HG03175 (cell line): ENCODE measurements at regions not wholly inside any gene's neighbourhood (a gene's known extent, or its start where the extent isn't known, plus 50 kb on each side); places are given as distances from the start of the nearest gene placed in this dataset.
A peak's percentile ranks its signal among the peaks of the same experiment; 100 is the strongest.
"Not testable (repeated sequence)": the region's sequence is repeated elsewhere in the genome, so short reads cannot be mapped to it uniquely, and the experiment has no call there.

Experiments used
- ATAC-seq: cut with Tn5 transposase; IDR thresholded peaks from one replicate; pipeline ENCODE4 v1.9.1; 2021; ENCODE audit warnings: mild to moderate bottlenecking, moderate library complexity; ENCODE audit not compliant: unreplicated experiment

GRCh38 chr5:106094839-106095238, 1575.9 kb downstream of the EFNA5 start:
- ATAC-seq: no peak

DNA sequence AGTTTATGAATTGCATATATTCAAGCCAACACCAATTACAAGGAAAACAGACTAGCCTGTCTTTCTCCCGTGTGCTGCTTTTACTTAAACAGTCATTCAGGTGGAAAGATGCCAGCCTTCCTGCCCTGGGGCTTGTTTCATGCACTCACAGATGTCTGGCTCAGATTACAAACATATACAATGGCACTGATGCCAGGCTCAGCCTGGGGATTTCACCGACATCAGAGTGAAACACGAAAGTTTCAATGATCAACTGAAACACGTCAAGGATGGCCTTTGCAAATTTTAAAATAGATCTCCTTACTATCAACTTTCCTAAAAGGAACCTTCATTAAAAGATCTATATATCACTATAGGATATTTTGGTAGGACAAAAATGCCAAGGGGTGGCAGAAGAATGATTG, 1576.5 kb downstream of the EFNA5 start:
- no peak for ATAC-seq

- no peak for ATAC-seq
Observed at GRCh38 chr5:106093134-106093533, 1577.6 kb downstream of the EFNA5 start.

- ATAC-seq: no peak
Observed at GRCh38 chr5:106092455-106092854, 1578.3 kb downstream of the EFNA5 start.

- ATAC-seq: no peak
Observed at GRCh38 chr5:106089073-106089472, 1581.7 kb downstream of the EFNA5 start.

DNA sequence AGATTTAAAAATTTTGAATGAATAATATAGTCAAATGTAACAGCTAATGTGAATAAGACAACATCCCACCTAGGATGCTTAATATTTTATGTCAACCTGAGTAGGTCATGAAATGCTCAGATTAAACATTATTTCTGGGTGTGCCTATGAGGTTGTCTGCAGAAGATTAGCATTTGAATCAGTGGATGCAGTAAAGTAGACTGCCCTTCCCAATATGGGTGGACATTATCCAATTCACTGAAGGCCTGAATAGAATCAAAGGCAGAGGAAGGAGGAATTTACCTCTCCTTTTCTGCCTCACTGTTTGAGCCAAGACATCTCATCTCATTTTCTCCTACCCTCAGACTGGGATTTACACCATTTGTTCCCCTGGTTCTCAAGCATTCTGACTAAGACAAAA, 1582.3 kb downstream of the EFNA5 start:
- ATAC-seq: no peak

GRCh38 chr5:106086352-106086751, 1584.4 kb downstream of the EFNA5 start:
- ATAC-seq: no peak

DNA sequence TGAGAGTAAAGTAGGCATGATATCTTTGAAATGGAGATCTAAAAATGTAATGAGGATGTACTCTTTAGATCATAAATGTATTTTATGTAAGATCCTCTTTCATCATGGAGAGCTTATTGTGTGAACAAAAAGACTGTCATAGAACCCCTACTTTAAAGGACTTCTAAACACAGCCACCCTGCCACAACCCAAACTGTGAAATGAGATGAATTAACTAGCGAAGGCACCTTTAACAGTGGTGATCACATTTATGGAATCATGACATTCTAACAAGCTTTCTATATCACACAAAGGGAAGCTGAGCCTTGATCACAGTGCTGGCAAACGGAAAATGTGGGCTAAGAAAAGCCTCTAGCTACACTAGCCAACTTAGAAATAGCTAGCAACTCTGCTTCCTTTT, 1585.2 kb downstream of the EFNA5 start:
- ATAC-seq: no peak

DNA sequence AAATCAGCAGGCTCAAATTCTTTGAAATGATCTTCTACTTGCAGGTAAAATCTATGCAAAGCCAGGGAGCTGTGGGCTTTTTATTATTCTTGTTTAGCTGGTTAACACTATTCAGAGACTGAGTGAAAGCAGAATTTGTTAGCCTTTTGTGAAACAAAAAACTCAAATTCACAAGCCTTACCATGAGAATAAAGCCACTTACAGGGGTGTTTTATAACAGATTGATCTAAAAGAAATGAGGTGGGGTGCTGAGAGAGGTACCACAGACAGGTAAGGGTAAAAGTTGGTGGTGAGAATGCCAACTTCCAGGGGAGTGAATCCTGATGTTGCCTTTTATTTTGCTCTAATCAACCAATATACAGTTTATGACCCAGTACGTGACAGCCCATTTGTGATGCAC, 1585.6 kb downstream of the EFNA5 start:
- ATAC-seq: no peak

DNA sequence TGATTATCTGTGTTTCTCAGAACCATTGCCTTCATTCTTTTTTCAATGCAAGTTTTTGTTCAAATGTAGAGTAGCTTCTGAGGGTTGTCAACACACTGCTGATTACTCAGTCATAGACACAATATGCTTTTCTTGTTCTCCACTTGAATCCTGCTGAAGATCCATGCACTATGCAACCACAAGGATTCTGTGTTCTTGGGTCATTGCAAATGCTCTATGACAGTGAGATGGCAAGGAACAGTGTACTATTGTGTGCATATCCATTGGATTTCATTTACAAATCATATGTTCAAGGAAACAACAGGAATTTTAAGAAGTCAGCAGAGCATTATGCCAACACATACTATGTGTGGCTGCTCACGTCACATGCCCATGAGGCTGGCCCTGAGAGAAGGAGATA, 1590.2 kb downstream of the EFNA5 start:
- no peak for ATAC-seq

- no peak for ATAC-seq
Observed at GRCh38 chr5:106076655-106077054, 1594.1 kb downstream of the EFNA5 start.

GRCh38 chr5:106072208-106072607, 1598.5 kb downstream of the EFNA5 start:
- no peak for ATAC-seq

DNA sequence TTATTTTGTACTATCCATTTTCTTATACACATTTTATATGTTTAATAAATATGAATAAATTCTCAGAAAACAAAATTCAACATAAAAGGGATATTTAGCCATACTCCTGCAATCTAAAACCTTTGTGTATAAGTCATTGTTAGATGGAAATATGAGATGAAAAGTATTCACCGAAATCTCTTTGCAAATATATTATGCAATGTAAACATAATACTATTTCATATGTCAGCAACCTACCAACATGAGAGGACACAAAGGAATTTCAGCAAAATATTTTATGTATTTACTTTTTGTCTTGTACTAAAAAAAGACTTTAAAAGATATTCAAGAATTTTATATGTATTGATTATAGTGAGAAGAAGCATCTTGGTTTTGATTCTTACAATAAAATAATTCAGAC, 1623.4 kb downstream of the EFNA5 start:
- no peak for ATAC-seq

- ATAC-seq: not testable (repeated sequence)
Observed at GRCh38 chr5:106032069-106032468, 1638.7 kb downstream of the EFNA5 start.

DNA sequence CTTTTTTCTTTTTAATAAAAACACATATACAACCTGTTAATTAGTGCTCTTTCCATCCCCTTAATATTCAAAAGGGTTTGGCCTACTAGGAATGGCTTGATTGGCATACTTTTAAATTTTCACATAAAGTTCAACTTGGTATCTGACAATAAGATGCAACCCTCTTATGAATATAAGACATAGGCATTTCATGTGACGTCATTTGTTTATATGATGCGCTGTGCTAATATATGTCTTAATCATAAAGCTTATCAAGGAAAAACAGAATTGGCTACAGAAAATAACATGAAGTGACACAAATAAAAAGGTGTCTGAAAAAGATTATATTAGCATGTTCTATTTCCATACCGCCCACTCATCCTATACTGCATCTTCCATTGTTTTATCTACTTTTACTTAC, 1642.4 kb downstream of the EFNA5 start:
- ATAC-seq: no peak

DNA sequence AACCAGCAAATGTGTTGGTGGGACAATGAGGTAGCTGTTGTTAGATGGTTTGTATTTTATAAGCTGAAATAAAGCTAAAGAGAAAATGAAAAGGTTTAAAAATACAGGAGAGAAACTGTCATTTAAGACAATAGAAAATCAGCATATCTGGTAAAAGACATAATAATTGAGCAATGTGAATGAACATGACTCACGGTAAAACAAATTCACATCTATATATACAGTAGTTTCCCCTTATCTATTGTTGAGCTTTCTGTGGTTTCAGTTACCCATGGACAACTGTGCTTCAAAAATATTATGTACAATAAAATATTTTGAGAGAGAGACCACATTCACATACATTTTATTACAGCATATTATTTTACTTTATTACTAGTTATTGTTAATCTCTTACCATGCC, 1649.8 kb downstream of the EFNA5 start:
- no peak for ATAC-seq

DNA sequence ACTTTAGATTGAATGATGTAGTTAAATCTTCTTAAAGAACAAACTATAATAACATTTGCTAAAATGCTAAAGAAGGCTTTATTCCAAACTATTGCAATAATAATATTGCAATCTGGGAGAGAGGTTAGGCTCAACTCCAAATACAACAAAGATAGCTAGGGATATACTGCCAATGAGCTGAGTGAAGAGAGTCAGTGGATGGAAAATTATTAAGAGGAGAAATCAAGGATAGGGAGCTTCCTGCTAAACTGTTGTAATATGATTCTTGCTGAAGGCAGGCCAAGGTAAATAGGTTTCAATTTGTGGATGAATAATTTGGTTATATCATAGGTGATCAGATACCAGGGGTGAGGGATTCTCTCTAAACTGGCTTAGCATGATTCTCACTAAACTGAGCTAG, 1651.5 kb downstream of the EFNA5 start:
- no peak for ATAC-seq

GRCh38 chr5:106017243-106017857, 1653.4 kb downstream of the EFNA5 start:
- ATAC-seq: no peak

- ATAC-seq: peak; percentile 59
Observed at GRCh38 chr5:106014262-106014661, 1656.5 kb downstream of the EFNA5 start.

- ATAC-seq: no peak
Observed at GRCh38 chr5:106006242-106006641, 1664.5 kb downstream of the EFNA5 start.

DNA sequence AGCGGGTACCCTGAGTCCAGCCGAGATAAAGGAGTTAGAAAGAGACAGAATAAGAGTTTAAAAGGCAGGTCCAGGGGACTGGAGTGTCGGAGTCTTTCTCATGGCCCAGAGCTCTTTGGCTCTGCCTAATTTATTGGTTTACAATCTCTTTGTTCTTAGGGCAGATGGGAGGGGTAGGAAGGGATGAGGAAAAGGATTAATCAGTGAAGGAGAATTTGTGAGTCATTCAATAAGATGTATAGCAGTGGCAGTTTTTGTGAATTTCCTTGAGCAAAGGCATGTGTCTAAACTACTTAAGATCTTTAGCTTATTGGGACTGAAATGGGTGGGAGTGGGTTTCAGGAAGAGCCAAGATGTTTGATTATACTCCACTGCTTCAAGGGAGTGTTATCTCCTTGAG, 1671.7 kb downstream of the EFNA5 start:
- not testable (repeated sequence) for ATAC-seq

GRCh38 chr5:105993027-105993426, 1677.7 kb downstream of the EFNA5 start:
- no peak for ATAC-seq

DNA sequence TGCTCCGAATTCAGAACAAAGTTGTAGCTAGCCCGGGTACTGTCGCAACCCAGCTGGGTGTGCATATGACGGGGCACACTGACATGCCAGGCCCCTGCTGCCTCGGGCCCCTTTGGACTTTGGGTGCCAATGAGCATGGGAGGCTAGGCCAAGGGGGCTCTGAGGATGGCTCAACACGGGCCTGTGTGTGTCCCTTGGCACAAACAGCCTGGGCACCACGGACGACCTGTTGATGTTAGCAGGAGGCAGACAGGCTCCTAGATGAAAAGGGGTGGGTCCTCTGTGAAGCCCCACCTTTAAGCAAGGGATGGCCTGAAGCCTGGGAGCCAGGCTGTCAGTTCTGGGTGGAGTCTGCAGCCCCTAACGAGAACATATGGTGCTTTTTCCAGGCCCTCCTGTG, 1688.2 kb downstream of the EFNA5 start:
- ATAC-seq: no peak
